ENCODE measurements at regions not wholly inside any gene's neighbourhood (a gene's known extent, or its start where the extent isn't known, plus 50 kb on each side); places are given as distances from the start of the nearest gene placed in this dataset.

DNA sequence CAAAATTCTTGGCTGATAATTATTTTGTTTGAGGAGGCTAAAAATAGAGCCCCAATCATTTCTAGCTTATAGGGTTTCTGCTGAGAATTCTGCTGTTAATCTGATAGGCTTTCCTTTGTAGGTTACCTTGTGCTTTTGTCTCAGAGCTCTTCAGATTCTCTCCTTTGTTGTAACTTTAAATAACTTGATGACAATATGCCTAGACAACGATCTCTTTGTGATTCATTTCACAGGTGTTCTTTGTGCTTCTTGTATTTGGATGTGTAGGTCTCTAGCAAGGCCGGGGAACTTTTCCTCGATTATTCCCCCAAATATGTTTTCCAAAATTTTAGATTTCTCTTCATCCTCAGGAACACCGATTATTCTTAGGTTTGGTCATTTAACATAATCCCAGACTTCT is 376.5 kb upstream of the MAN1A1 start:
- TF ChIP-seq RFX5 (IDR thresholded peaks at IDR 0.05; ENCODE audit: low read depth, low read length): no peak
- no peak for TF ChIP-seq HDAC6 (IDR thresholded peaks at IDR 0.05; ENCODE audit: low read depth, low read length)
- TF ChIP-seq, protein P1, sequence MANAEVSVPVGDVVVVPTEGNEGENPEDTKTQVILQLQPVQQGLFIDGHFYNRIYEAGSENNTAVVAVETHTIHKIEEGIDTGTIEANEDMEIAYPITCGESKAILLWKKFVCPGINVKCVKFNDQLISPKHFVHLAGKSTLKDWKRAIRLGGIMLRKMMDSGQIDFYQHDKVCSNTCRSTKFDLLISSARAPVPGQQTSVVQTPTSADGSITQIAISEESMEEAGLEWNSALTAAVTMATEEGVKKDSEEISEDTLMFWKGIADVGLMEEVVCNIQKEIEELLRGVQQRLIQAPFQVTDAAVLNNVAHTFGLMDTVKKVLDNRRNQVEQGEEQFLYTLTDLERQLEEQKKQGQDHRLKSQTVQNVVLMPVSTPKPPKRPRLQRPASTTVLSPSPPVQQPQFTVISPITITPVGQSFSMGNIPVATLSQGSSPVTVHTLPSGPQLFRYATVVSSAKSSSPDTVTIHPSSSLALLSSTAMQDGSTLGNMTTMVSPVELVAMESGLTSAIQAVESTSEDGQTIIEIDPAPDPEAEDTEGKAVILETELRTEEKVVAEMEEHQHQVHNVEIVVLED (CRISPR knock-in tag; IDR thresholded peaks at IDR 0.05; ENCODE audit: borderline replicate concordance): no peak
